HCT116 (cell line): ENCODE measurements at regions not wholly inside any gene's neighbourhood (a gene's known extent, or its start where the extent isn't known, plus 50 kb on each side); places are given as distances from the start of the nearest gene placed in this dataset.

Source experiments
- ATAC-seq: fragments of 200-7000 bp; cut with Tn5 transposase; 2 replicates; pipeline ENCODE4 v1.9.1; 2020; ENCODE audit warnings: mild to moderate bottlenecking, moderate library complexity
- BruUV-seq: library from RNA; stranded (reverse); fragments of 400-500 nt; replicated peaks from 2 replicates; lab custom pipeline; 2021; lab: Mats Ljungman, UMichigan
- CTCF ChIA-PET: fragments of 300-600 bp; sonication (Branson Sonifier 250); formaldehyde crosslinking; loops from one replicate; lab custom pipeline; 2021; ENCODE audit warnings: antibody characterized with exemption; lab: Charles Lee
- POLR2A ChIA-PET: fragments of 300-600, 350-600 bp; sonication (Branson Sonifier 250); formaldehyde crosslinking; loops from one replicate; lab custom pipeline; 2021; ENCODE audit warnings: antibody characterized with exemption; lab: Charles Lee
- RAD21 ChIA-PET, 2 experiments: fragments of 300-600 bp; sonication (Branson Sonifier 250); formaldehyde crosslinking; loops; one replicate each; lab custom pipeline; 2023; ENCODE audit warnings: low total read pairs in 2 of 2; ENCODE audit not compliant: uncharacterized antibody in 2 of 2, unreplicated experiment in 2 of 2, low non-redundant PET in 1 of 2; lab: Charles Lee
- DNase-seq: peaks from one replicate; pipeline ENCODE4 v3.0.0-alpha.2; 2010; ENCODE audit warnings: low read depth, low spot score
- H2AFZ ChIP-seq: fragments of 200-600 bp; shearing (Covaris generic), sonication (generic); 2 replicates; pipeline ENCODE4 v1.6.1; 2017; ENCODE audit warnings: low read depth, mixed run types, mixed read lengths, antibody characterized with exemption, low read length; ENCODE audit not compliant: poor library complexity, severe bottlenecking
- H3K27ac ChIP-seq: 2 replicates; pipeline ENCODE4 v1.5.1; 2012; ENCODE audit warnings: low read depth, low read length
- H3K27me3 ChIP-seq: fragments of 200-600 bp; sonication (generic); 2 replicates; pipeline ENCODE4 v1.6.1; 2016; ENCODE audit warnings: mixed run types, low read length, mixed read lengths; ENCODE audit not compliant: insufficient read depth
- H3K36me3 ChIP-seq, 2 experiments: fragments of 200-500 bp in 1 of 2; fragments of 200-600 bp in 1 of 2; sonication (Bioruptor generic) in 1 of 2; sonication (generic) in 1 of 2; 2 replicates each; pipeline versions ENCODE4 v1.5.1 to v1.6.1; 2014 to 2016; ENCODE audit warnings: low read length in 2 of 2, inconsistent platforms in 1 of 2, mixed read lengths in 1 of 2, mixed run types in 1 of 2; ENCODE audit not compliant: insufficient read depth in 2 of 2, control insufficient read depth in 1 of 2
- H3K4me1 ChIP-seq, 2 experiments: fragments of 200-600 bp in 1 of 2; sonication (generic) in 1 of 2; 2 replicates each; pipeline versions ENCODE4 v1.5.1 to v1.6.1; 2012 to 2017; ENCODE audit warnings: low read length in 2 of 2, inconsistent platforms in 1 of 2, mild to moderate bottlenecking in 1 of 2, mixed read lengths in 1 of 2, mixed run types in 1 of 2, moderate library complexity in 1 of 2; ENCODE audit not compliant: insufficient read depth in 2 of 2, control insufficient read depth in 1 of 2
- H3K4me2 ChIP-seq: fragments of 200-600 bp; sonication (generic); 2 replicates; pipeline ENCODE4 v1.6.1; 2017; ENCODE audit warnings: mixed run types, low read length, mixed read lengths
- H3K4me3 ChIP-seq, 2 experiments: fragments of 200-600 bp in 1 of 2; sonication (generic) in 1 of 2; replicated peaks in 1 of 2; 2 replicates each; pipeline ENCODE4 v1.5.1; 2011 to 2016; ENCODE audit warnings: low read length in 2 of 2, control low read depth in 1 of 2, low read depth in 1 of 2, mild to moderate bottlenecking in 1 of 2, mixed read lengths in 1 of 2, mixed run types in 1 of 2
- H3K79me2 ChIP-seq: fragments of 200-600 bp; sonication (generic); 2 replicates; pipeline ENCODE4 v1.6.1; 2017; ENCODE audit warnings: mild to moderate bottlenecking, mixed run types, low read length, moderate library complexity, mixed read lengths; ENCODE audit not compliant: insufficient read depth
- H3K9ac ChIP-seq: fragments of 200-600 bp; sonication (generic); 2 replicates; pipeline ENCODE4 v1.6.1; 2016; ENCODE audit warnings: low read length, mixed read lengths
- H3K9me2 ChIP-seq: fragments of 200-600 bp; sonication (generic), shearing (Covaris generic); 2 replicates; pipeline ENCODE4 v1.6.1; 2017; ENCODE audit warnings: mixed run types, mild to moderate bottlenecking, moderate library complexity; ENCODE audit not compliant: insufficient read depth
- H3K9me3 ChIP-seq, 2 experiments: fragments of 200-500 bp in 1 of 2; fragments of 200-600 bp in 1 of 2; sonication (Bioruptor generic) in 1 of 2; sonication (generic) in 1 of 2; 2 replicates each; pipeline ENCODE4 v1.6.1; 2014 to 2017; ENCODE audit warnings: low read length in 2 of 2, mixed read lengths in 2 of 2, inconsistent platforms in 1 of 2, low read depth in 1 of 2, mild to moderate bottlenecking in 1 of 2, mixed run types in 1 of 2, moderate library complexity in 1 of 2; ENCODE audit not compliant: control insufficient read depth in 1 of 2, insufficient read depth in 1 of 2
- H4K20me1 ChIP-seq: fragments of 200-600 bp; sonication (generic), shearing (Covaris generic); 2 replicates; pipeline ENCODE4 v1.6.1; 2017; ENCODE audit warnings: mixed run types, mild to moderate bottlenecking, moderate library complexity; ENCODE audit not compliant: insufficient read depth
- CBX3 ChIP-seq: IDR thresholded peaks from 2 replicates; pipeline ENCODE4 v1.6.1; 2012; ENCODE audit warnings: low read depth
- EGR1 ChIP-seq: IDR thresholded peaks from 2 replicates; pipeline ENCODE4 v1.6.1; 2012; ENCODE audit warnings: low read depth
- ELF1 ChIP-seq: IDR thresholded peaks from 2 replicates; pipeline ENCODE4 v1.6.1; 2012; ENCODE audit warnings: low read depth, borderline replicate concordance
- EZH2phosphoT487 ChIP-seq: fragments of 200-600 bp; IDR thresholded peaks from 2 replicates; pipeline ENCODE4 v1.6.1; 2018; ENCODE audit warnings: antibody characterized with exemption, borderline replicate concordance
- POLR2A ChIP-seq: IDR thresholded peaks from 2 replicates; pipeline ENCODE4 v1.7.0; 2011; ENCODE audit warnings: borderline replicate concordance; ENCODE audit not compliant: insufficient read depth, insufficient read length; ENCODE audit errors: extremely low read depth
- RAD21 ChIP-seq: IDR thresholded peaks from 2 replicates; pipeline ENCODE4 v1.6.1; 2012; ENCODE audit warnings: low read depth, mild to moderate bottlenecking
- SIN3A ChIP-seq: IDR thresholded peaks from 2 replicates; pipeline ENCODE4 v1.6.1; 2012; ENCODE audit warnings: low read depth
- SP1 ChIP-seq: IDR thresholded peaks from 2 replicates; pipeline ENCODE4 v1.6.1; 2012; ENCODE audit warnings: low read depth
- SRF ChIP-seq: IDR thresholded peaks from 2 replicates; pipeline ENCODE4 v1.6.1; 2012; ENCODE audit warnings: low read depth
- TCF7L2 ChIP-seq: IDR thresholded peaks from 2 replicates; pipeline ENCODE4 v1.7.0; 2011; ENCODE audit warnings: borderline replicate concordance, inconsistent platforms; ENCODE audit not compliant: insufficient read depth, insufficient read length; ENCODE audit errors: extremely low read depth
- intact Hi-C: fragments of 100-400 bp; cut with micrococcal nuclease; formaldehyde crosslinking; loops from 2 replicates; pipeline ENCODE4 v1.10.0; 2022
- TF ChIP-seq, protein P1 (sequence below): IDR thresholded peaks from 2 replicates; pipeline ENCODE4 v1.6.1; 2012
- TF ChIP-seq, protein P2 (sequence below): IDR thresholded peaks from 2 replicates; pipeline ENCODE4 v1.6.1; 2011; ENCODE audit warnings: mild to moderate bottlenecking, low read length, moderate library complexity; ENCODE audit not compliant: insufficient replicate concordance; ENCODE audit errors: extremely low read depth
- TF ChIP-seq, protein P3 (sequence below): IDR thresholded peaks from 2 replicates; pipeline ENCODE4 v1.6.1; 2012

DNA sequence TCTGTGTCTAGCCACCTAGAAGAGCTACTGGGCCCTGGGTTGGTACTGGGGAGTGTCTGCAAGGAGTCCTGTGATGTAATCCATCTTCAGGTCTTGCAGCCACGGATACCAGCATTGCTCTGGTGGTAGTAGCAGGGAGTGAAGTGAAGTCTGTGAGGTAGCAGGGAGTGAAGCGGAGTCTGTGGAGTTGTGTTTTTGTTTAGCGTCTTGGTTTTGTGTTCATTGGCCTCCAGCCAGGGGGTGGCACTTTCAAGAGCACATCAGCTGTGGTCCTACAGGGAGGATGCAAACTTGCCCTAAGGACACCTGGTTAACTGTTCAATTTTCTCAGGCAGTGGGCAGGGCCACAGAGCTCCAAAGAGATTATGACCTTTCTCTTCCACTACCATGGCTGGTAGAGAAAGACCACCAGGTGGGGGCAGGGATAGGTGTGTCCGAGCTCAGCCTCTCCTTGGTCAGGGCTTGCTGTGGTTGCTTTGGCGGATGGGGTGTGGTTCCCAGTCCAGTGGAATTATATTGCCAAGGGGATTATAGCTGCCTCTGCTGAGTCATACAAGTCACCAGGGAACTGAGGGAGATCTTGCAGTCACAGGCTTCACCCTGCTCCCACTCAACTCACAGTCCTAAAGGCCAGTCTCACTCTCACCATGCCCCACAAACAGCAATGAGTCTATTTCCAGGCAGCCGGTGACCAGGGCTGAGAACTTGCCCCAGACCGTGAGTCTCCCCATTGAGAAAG is 424.7 kb downstream of the ZBBX start:
- ChIA-PET POLR2A (no interaction called here), RAD21 (interaction anchor here in 1 of 2 experiments (0.7 kb wide), 1 partner anchor 1570 kb away, joined by 3 read pairs; no protein-coding TSS in a partner anchor)
- BruUV-seq = no TSS peak
- no peaks in the 10 kb centered on the region for H4K20me1 ChIP-seq
- no peak overlapping the region for H3K9ac ChIP-seq
- no peaks in the 10 kb centered on the region for H3K79me2 ChIP-seq
- H3K27ac ChIP-seq = no peak overlapping the region
- peak; percentile 2 for DNase-seq
- peak; percentile 73 for ATAC-seq
- no peak overlapping the region for H2AFZ ChIP-seq
- H3K9me2 ChIP-seq = no peaks in the 10 kb centered on the region
- peaks cover 0 to 10% of the 10 kb centered on the region in 2 experiments; a peak in 2 of 4 replicates for H3K4me1 ChIP-seq
- peak overlapping the region; percentile 36 for H3K4me2 ChIP-seq
- no peaks in the 10 kb centered on the region for H3K9me3 ChIP-seq
- H3K27me3 ChIP-seq = no peaks in the 10 kb centered on the region
- no peak overlapping the region for H3K4me3 ChIP-seq
- TF ChIP-seq SP1 = no peak
- TF ChIP-seq, protein P1, sequence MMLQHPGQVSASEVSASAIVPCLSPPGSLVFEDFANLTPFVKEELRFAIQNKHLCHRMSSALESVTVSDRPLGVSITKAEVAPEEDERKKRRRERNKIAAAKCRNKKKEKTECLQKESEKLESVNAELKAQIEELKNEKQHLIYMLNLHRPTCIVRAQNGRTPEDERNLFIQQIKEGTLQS = no peak
- TF ChIP-seq, protein P2, sequence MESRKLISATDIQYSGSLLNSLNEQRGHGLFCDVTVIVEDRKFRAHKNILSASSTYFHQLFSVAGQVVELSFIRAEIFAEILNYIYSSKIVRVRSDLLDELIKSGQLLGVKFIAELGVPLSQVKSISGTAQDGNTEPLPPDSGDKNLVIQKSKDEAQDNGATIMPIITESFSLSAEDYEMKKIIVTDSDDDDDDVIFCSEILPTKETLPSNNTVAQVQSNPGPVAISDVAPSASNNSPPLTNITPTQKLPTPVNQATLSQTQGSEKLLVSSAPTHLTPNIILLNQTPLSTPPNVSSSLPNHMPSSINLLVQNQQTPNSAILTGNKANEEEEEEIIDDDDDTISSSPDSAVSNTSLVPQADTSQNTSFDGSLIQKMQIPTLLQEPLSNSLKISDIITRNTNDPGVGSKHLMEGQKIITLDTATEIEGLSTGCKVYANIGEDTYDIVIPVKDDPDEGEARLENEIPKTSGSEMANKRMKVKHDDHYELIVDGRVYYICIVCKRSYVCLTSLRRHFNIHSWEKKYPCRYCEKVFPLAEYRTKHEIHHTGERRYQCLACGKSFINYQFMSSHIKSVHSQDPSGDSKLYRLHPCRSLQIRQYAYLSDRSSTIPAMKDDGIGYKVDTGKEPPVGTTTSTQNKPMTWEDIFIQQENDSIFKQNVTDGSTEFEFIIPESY = no peak
- TF ChIP-seq, protein P3, sequence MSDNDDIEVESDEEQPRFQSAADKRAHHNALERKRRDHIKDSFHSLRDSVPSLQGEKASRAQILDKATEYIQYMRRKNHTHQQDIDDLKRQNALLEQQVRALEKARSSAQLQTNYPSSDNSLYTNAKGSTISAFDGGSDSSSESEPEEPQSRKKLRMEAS = no peak
- TF ChIP-seq POLR2A = no peak
- TF ChIP-seq RAD21 = no peak
- no peak for TF ChIP-seq EGR1
- no peak for TF ChIP-seq TCF7L2
- TF ChIP-seq CBX3 = no peak
- TF ChIP-seq SIN3A = no peak
- no peak for TF ChIP-seq ELF1
- no peak for TF ChIP-seq EZH2phosphoT487
- TF ChIP-seq SRF = no peak
- TF ChIP-seq, all 23 proteins: peak for 0
- CTCF ChIA-PET = no interaction called here
- no peaks in the 10 kb centered on the region for H3K36me3 ChIP-seq
- intact Hi-C loops = no loop called here
